Breast epithelium (tissue), 4 donors: ENCODE measurements at regions not wholly inside any gene's neighbourhood (a gene's known extent, or its start where the extent isn't known, plus 50 kb on each side); places are given as distances from the start of the nearest gene placed in this dataset.

Source experiments
- DNase-seq, 2 donors: peaks; one replicate each; pipeline ENCODE4 v3.0.0-alpha.2; 2019; ENCODE audit warnings: low spot score in 2 of 2
- H3K27ac ChIP-seq, 2 donors: fragments of 200-600 bp; sonication (generic) in 1 of 2; one replicate each; pipeline ENCODE4 v1.5.1; 2016 to 2019; ENCODE audit warnings: mild to moderate bottlenecking in 1 of 2
- H3K27me3 ChIP-seq, 2 donors: fragments of 200-600 bp; sonication (generic) in 1 of 2; one replicate each; pipeline versions ENCODE4 v1.5.1 to v1.6.0; 2017 to 2019; ENCODE audit warnings: control low read depth in 1 of 2, mild to moderate bottlenecking in 1 of 2
- H3K36me3 ChIP-seq: fragments of 200-600 bp; one replicate; pipeline ENCODE4 v1.5.1; 2019
- H3K4me1 ChIP-seq, 2 donors: fragments of 200-600 bp; sonication (generic); one replicate each; pipeline ENCODE4 v1.5.1; 2016 to 2019; ENCODE audit warnings: control low read depth in 1 of 2
- H3K4me3 ChIP-seq, 3 donors: fragments of 200-600 bp; sonication (generic); 1 replicate in 2 of 3; 2 replicates in 1 of 3; pipeline ENCODE4 v1.5.1; 2016 to 2019; ENCODE audit warnings: mild to moderate bottlenecking in 3 of 3, moderate library complexity in 2 of 3
- H3K9me3 ChIP-seq, 2 donors: fragments of 200-600 bp; sonication (generic) in 1 of 2; one replicate each; pipeline ENCODE4 v1.5.1; 2016 to 2019; ENCODE audit warnings: control low read depth in 1 of 2
- POLR2A ChIP-seq: fragments of 450-650 bp; IDR thresholded peaks from one replicate; pipeline ENCODE4 v1.6.1; 2016; ENCODE audit warnings: antibody characterized with exemption, mild to moderate bottlenecking, moderate library complexity
- POLR2AphosphoS5 ChIP-seq, 3 donors: sonication (generic); formaldehyde crosslinking; IDR thresholded peaks; one replicate each; pipeline ENCODE4 v1.6.1; 2017; ENCODE audit warnings: antibody characterized with exemption in 3 of 3
- intact Hi-C: fragments of 100-400 bp; cut with DNase I; formaldehyde crosslinking; loops from one replicate; pipeline ENCODE4 v1.15.1; 2023; ENCODE audit warnings: low total_unique reads
- TF ChIP-seq, protein P1 (sequence below), 3 donors: fragments of 450-650 bp; IDR thresholded peaks; one replicate each; pipeline ENCODE4 v1.5.1; 2016 to 2017; ENCODE audit warnings: antibody characterized with exemption in 3 of 3, mild to moderate bottlenecking in 3 of 3, moderate library complexity in 3 of 3

DNA sequence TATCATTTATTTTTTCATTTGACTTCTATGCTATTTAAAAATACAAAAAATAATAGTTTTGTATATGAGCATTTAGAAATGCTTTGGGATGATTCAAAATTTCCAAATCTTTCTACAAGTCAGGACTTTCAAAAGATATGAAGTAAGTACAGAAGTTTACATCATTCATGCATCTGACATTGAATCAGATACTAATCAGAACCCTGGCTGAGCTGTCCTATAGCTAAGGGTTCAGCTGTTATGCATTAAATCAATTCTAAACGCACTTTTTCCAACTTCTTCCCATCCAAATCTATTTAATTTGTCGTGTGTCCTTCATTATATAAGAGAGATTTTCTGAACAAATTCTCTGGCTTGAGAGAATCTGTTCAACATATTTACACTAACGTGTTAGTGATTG lies 779.4 kb downstream of the LTN1 start:
- Histone ChIP-seq H3K9me3 (no peaks in the 10 kb centered on the region), H3K27me3 (no peaks in the 10 kb centered on the region), H3K4me3 (no peak overlapping the region), H3K4me1 (no peaks in the 10 kb centered on the region), H3K27ac (no peak overlapping the region), H3K36me3 (no peaks in the 10 kb centered on the region)
- intact Hi-C loops: no loop called here
- no peak for DNase-seq
- no peak for TF ChIP-seq POLR2A
- TF ChIP-seq, protein P1, sequence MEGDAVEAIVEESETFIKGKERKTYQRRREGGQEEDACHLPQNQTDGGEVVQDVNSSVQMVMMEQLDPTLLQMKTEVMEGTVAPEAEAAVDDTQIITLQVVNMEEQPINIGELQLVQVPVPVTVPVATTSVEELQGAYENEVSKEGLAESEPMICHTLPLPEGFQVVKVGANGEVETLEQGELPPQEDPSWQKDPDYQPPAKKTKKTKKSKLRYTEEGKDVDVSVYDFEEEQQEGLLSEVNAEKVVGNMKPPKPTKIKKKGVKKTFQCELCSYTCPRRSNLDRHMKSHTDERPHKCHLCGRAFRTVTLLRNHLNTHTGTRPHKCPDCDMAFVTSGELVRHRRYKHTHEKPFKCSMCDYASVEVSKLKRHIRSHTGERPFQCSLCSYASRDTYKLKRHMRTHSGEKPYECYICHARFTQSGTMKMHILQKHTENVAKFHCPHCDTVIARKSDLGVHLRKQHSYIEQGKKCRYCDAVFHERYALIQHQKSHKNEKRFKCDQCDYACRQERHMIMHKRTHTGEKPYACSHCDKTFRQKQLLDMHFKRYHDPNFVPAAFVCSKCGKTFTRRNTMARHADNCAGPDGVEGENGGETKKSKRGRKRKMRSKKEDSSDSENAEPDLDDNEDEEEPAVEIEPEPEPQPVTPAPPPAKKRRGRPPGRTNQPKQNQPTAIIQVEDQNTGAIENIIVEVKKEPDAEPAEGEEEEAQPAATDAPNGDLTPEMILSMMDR (IDR thresholded peaks at IDR 0.05): no peak
- no peak for TF ChIP-seq POLR2AphosphoS5 (IDR thresholded peaks at IDR 0.05)

DNA sequence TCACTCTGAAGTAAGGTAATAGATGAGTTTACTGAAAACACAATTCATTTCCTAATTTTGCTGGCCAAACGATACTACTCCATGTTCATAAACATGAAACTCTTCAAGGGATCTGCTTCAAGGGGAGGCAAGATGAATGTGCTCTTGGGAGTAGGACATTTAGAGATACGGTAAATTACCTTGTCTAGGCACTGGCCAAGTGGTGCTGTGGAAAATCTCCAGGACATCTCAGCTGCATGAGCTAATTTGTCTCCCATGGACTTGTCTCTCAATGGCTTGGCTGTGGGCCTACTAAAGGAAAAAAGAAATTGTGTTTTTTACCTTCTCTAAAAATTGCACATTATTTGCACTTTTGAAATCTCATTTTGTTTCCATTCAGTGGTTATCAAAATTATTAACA lies 780.6 kb downstream of the LTN1 start:
- H3K4me3 ChIP-seq: no peak overlapping the region
- H3K36me3 ChIP-seq: no peaks in the 10 kb centered on the region
- no peaks in the 10 kb centered on the region for H3K9me3 ChIP-seq
- intact Hi-C loops: no loop called here
- H3K27me3 ChIP-seq: no peaks in the 10 kb centered on the region
- H3K4me1 ChIP-seq: no peaks in the 10 kb centered on the region
- TF ChIP-seq, protein P1 (IDR thresholded peaks at IDR 0.05): no peak
- TF ChIP-seq POLR2A (no peak), POLR2AphosphoS5 (IDR thresholded peaks at IDR 0.05) (peak in 1 of 3 donors; percentile 96)
- H3K27ac ChIP-seq: no peak overlapping the region
- no peak for DNase-seq

DNA sequence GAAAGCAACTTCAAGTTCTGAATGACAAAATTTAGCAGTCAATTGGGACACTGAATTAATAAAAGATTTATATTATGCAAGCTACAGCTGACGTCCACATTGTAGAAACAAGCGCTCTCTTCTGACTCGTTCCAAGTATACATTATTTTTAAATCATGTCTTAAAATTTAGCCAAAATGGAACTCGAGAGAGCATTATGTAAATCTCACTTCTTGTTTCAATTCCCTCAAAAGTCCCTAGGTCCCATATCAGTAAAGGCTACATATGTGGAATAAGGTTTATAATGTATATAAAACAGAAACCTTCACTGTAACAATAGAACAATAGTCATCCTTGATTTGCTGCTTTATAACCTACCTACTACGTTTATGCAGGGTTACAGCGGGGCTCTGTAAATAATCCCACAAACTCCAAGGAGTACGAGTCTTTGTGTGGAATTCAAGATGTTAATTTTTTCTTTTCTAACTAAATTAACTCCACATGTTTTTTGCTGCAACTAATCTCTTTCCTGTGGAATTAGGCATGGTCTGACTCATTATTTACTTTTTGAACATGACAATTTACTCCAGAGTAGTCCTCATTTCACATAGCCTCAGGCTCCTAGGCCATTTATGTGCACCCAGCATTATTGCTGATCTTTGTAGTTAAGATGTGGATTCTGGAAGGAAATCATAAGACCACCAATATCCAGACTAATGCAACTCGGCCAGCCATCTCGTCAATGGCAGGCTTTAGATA lies 785.1 kb downstream of the LTN1 start:
- Histone ChIP-seq H3K4me1 (no peaks in the 10 kb centered on the region), H3K36me3 (no peaks in the 10 kb centered on the region), H3K4me3 (no peak overlapping the region), H3K9me3 (no peaks in the 10 kb centered on the region), H3K27me3 (no peaks in the 10 kb centered on the region), H3K27ac (peak overlapping the region in 1 of 2 donors; percentile 6)
- DNase-seq: no peak
- TF ChIP-seq, protein P1 (IDR thresholded peaks at IDR 0.05): no peak
- TF ChIP-seq POLR2A (no peak), POLR2AphosphoS5 (IDR thresholded peaks at IDR 0.05) (no peak)
- intact Hi-C loops: no loop called here

DNA sequence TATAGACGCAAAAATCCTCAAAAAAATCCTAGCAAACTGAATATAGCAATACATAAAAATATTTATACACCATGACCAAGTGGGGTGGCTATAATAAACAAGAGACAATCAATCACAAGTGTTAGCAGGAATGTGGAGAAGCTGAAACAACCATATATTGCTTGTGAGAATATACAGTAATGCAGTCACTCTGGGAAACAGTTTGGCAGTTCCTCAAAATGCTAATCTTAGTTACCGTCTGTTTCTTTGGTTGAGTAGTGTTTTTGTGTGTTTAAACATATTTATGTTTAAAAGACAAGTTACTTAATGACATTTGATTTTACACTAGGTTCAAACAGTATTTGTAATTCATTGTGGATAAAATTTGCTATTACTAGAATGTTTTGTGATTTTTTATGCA lies 792.0 kb downstream of the LTN1 start:
- no peak overlapping the region for H3K4me3 ChIP-seq
- intact Hi-C loops: no loop called here
- H3K36me3 ChIP-seq: no peaks in the 10 kb centered on the region
- H3K27ac ChIP-seq: no peak overlapping the region
- no peaks in the 10 kb centered on the region for H3K4me1 ChIP-seq
- DNase-seq: no peak
- no peak for TF ChIP-seq POLR2A
- TF ChIP-seq, protein P1 (IDR thresholded peaks at IDR 0.05): no peak
- no peak for TF ChIP-seq POLR2AphosphoS5 (IDR thresholded peaks at IDR 0.05)
- H3K27me3 ChIP-seq: no peaks in the 10 kb centered on the region
- no peaks in the 10 kb centered on the region for H3K9me3 ChIP-seq

DNA sequence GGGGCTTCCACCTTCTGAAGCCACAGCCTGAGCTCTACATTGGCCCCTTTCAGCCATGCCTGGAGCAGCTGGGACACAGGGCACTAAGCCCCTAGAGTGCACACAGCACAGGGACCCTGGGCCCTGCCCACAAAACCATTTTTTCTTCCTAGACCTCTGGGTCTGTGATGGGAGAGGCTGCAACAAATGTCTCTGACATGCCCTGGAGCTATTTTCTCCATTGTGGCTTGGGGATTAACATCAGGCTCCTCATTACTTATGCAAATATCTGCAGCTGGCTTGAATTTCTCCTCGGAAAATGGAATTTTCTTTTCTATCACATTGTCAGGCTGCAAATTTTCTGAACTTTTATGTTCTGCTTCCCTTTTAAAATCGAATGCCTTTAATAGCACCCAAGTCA lies 795.7 kb downstream of the LTN1 start:
- Histone ChIP-seq H3K9me3 (no peaks in the 10 kb centered on the region), H3K27me3 (no peaks in the 10 kb centered on the region), H3K36me3 (no peaks in the 10 kb centered on the region), H3K27ac (no peak overlapping the region), H3K4me3 (no peak overlapping the region), H3K4me1 (no peaks in the 10 kb centered on the region)
- intact Hi-C loops: no loop called here
- TF ChIP-seq POLR2A: no peak
- TF ChIP-seq POLR2AphosphoS5 (IDR thresholded peaks at IDR 0.05): no peak
- TF ChIP-seq, protein P1 (IDR thresholded peaks at IDR 0.05): no peak
- DNase-seq: no peak
